Mesenchymal stem cell (in vitro differentiated cells and primary cell): ENCODE measurements at regions not wholly inside any gene's neighbourhood (a gene's known extent, or its start where the extent isn't known, plus 50 kb on each side); places are given as distances from the start of the nearest gene placed in this dataset.

Experiments
- DNase-seq: peaks from one replicate; pipeline ENCODE4 v3.0.0-alpha.2; 2013
- H2AFZ ChIP-seq: one replicate; pipeline ENCODE4 v1.6.1; 2013; ENCODE audit warnings: low read depth, mild to moderate bottlenecking, control low read depth, inconsistent platforms, low read length, moderate library complexity
- H2AK5ac ChIP-seq: 2 replicates; pipeline ENCODE4 v1.6.1; 2013; ENCODE audit warnings: low read length, moderate library complexity, mild to moderate bottlenecking, inconsistent platforms; ENCODE audit not compliant: severe bottlenecking
- H2BK120ac ChIP-seq: one replicate; pipeline ENCODE4 v1.6.1; 2013; ENCODE audit warnings: low read depth, mild to moderate bottlenecking, inconsistent platforms, low read length, moderate library complexity
- H2BK12ac ChIP-seq, 2 experiments: one replicate each; pipeline ENCODE4 v1.6.1; 2013; ENCODE audit warnings: inconsistent platforms in 2 of 2, low read length in 2 of 2, mild to moderate bottlenecking in 2 of 2, moderate library complexity in 2 of 2, control low read depth in 1 of 2
- H2BK15ac ChIP-seq: one replicate; pipeline ENCODE4 v1.6.1; 2013; ENCODE audit warnings: mild to moderate bottlenecking, low read depth, inconsistent platforms; ENCODE audit not compliant: poor library complexity, severe bottlenecking
- H2BK5ac ChIP-seq: 2 replicates; pipeline ENCODE4 v1.6.1; 2013; ENCODE audit warnings: low read depth, mild to moderate bottlenecking, low read length, control low read depth, inconsistent platforms; ENCODE audit not compliant: poor library complexity, severe bottlenecking
- H3K14ac ChIP-seq, 2 experiments: one replicate each; pipeline ENCODE4 v1.6.1; 2013; ENCODE audit warnings: inconsistent platforms in 2 of 2, low read length in 2 of 2, control low read depth in 1 of 2, mild to moderate bottlenecking in 1 of 2, moderate library complexity in 1 of 2
- H3K18ac ChIP-seq, 2 experiments: one replicate each; pipeline ENCODE4 v1.6.1; 2013; ENCODE audit warnings: inconsistent platforms in 2 of 2, low read length in 2 of 2, control low read depth in 1 of 2, low read depth in 1 of 2, mild to moderate bottlenecking in 1 of 2
- H3K23ac ChIP-seq, 2 experiments: one replicate each; pipeline ENCODE4 v1.6.1; 2013; ENCODE audit warnings: inconsistent platforms in 2 of 2, low read length in 2 of 2, mild to moderate bottlenecking in 2 of 2, moderate library complexity in 2 of 2, control low read depth in 1 of 2
- H3K27ac ChIP-seq: 2 replicates; pipeline ENCODE4 v1.5.1; 2013; ENCODE audit warnings: mild to moderate bottlenecking, moderate library complexity, low read length, control low read depth, inconsistent platforms; ENCODE audit not compliant: poor library complexity, severe bottlenecking
- H3K27me3 ChIP-seq, 2 experiments: 2 replicates each; pipeline versions ENCODE4 v1.6.1 to v1.7.0; 2013; ENCODE audit warnings: low read length in 2 of 2, mild to moderate bottlenecking in 2 of 2, moderate library complexity in 2 of 2, control low read depth in 1 of 2, inconsistent platforms in 1 of 2; ENCODE audit not compliant: control insufficient read depth in 1 of 2, insufficient read depth in 1 of 2
- H3K36me3 ChIP-seq, 2 experiments: 2 replicates each; pipeline versions ENCODE4 v1.6.1 to v1.7.0; 2013; ENCODE audit warnings: low read length in 2 of 2, control low read depth in 1 of 2, inconsistent platforms in 1 of 2, low read depth in 1 of 2, mild to moderate bottlenecking in 1 of 2; ENCODE audit not compliant: insufficient read depth in 2 of 2, control insufficient read depth in 1 of 2
- H3K4ac ChIP-seq, 2 experiments: one replicate each; pipeline ENCODE4 v1.6.1; 2013; ENCODE audit warnings: inconsistent platforms in 2 of 2, low read length in 2 of 2, mild to moderate bottlenecking in 2 of 2, moderate library complexity in 2 of 2, control low read depth in 1 of 2, low read depth in 1 of 2
- H3K4me1 ChIP-seq: 2 replicates; pipeline ENCODE4 v1.6.1; 2013; ENCODE audit warnings: low read depth, low read length, control low read depth; ENCODE audit not compliant: control insufficient read depth, insufficient read depth
- H3K4me2 ChIP-seq: 2 replicates; pipeline ENCODE4 v1.6.1; 2013; ENCODE audit warnings: low read length, mild to moderate bottlenecking, inconsistent platforms; ENCODE audit not compliant: poor library complexity, severe bottlenecking
- H3K4me3 ChIP-seq, 2 experiments: 2 replicates each; pipeline versions ENCODE4 v1.5.1 to v1.7.0; 2013; ENCODE audit warnings: low read length in 2 of 2, mild to moderate bottlenecking in 2 of 2, control low read depth in 1 of 2, low read depth in 1 of 2; ENCODE audit not compliant: insufficient read depth in 1 of 2
- H3K79me1 ChIP-seq: replicated peaks from 2 replicates; pipeline ENCODE4 v1.6.1; 2013; ENCODE audit warnings: mild to moderate bottlenecking, control low read depth, low read length, inconsistent platforms; ENCODE audit not compliant: poor library complexity, severe bottlenecking
- H3K9ac ChIP-seq: 2 replicates; pipeline ENCODE4 v1.7.0; 2013; ENCODE audit warnings: mild to moderate bottlenecking, low read length, moderate library complexity
- H3K9me3 ChIP-seq: 2 replicates; pipeline ENCODE4 v1.7.0; 2013; ENCODE audit warnings: mild to moderate bottlenecking, low read length; ENCODE audit not compliant: control insufficient read depth
- H4K8ac ChIP-seq: one replicate; pipeline ENCODE4 v1.6.1; 2013; ENCODE audit warnings: inconsistent platforms, mild to moderate bottlenecking, low read length, moderate library complexity
- H4K91ac ChIP-seq: one replicate; pipeline ENCODE4 v1.6.1; 2013; ENCODE audit warnings: mild to moderate bottlenecking, low read length, inconsistent platforms
- WGBS: methylation state at CpG from one replicate; pipeline ENCODE4 v1.1.7; 2013; ENCODE audit warnings: mixed read lengths; 5-methylcytosine and 5-hydroxymethylcytosine counted together

DNA sequence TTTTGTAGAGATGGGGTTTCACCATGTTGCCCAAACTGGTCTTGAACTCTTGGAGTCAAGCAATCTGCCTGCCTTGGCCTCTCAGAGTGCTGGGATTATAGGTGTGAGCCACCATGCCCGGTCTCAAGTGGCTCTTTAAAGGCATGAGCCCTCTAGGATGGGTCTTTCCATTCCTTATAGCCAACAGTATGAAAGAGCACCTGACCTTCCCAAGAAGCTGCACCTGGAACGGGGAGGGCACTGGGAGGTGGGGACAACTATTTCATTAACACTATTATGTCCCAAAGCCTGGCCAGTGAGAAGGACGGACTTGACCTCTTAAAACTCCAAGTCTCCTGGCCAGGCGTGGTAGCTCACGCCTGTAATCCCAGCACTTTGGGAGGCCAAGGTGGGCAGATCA is 149.7 kb downstream of the ZFP36L2 start:
- Histone ChIP-seq H2BK12ac (peak overlapping the region; percentile 52 to 74), H3K9ac (no peak overlapping the region), H3K27me3 (no peaks in the 10 kb centered on the region), H3K9me3 (no peaks in the 10 kb centered on the region), H4K91ac (no peak overlapping the region), H2AK5ac (peak overlapping the region; percentile 45), H2BK5ac (no peak overlapping the region), H3K79me1 (no peaks in the 10 kb centered on the region), H3K23ac (no peak overlapping the region), H3K4me2 (no peak overlapping the region), H3K27ac (no peak overlapping the region), H3K4me3 (no peak overlapping the region), H3K36me3 (no peaks in the 10 kb centered on the region), H3K4ac (peak overlapping the region in 1 of 2 experiments; percentile 79), H4K8ac (no peak overlapping the region), H2BK120ac (peak overlapping the region; percentile 35), H3K14ac (peak overlapping the region in 1 of 2 experiments; percentile 26), H3K4me1 (peaks cover 34% of the 10 kb centered on the region), H2BK15ac (no peak overlapping the region), H3K18ac (peak overlapping the region; percentile 37 to 85), H2AFZ (no peak overlapping the region)
- WGBS, result 100% methylated on average over 5 of the region's 5 CpGs
- no peak for DNase-seq

DNA sequence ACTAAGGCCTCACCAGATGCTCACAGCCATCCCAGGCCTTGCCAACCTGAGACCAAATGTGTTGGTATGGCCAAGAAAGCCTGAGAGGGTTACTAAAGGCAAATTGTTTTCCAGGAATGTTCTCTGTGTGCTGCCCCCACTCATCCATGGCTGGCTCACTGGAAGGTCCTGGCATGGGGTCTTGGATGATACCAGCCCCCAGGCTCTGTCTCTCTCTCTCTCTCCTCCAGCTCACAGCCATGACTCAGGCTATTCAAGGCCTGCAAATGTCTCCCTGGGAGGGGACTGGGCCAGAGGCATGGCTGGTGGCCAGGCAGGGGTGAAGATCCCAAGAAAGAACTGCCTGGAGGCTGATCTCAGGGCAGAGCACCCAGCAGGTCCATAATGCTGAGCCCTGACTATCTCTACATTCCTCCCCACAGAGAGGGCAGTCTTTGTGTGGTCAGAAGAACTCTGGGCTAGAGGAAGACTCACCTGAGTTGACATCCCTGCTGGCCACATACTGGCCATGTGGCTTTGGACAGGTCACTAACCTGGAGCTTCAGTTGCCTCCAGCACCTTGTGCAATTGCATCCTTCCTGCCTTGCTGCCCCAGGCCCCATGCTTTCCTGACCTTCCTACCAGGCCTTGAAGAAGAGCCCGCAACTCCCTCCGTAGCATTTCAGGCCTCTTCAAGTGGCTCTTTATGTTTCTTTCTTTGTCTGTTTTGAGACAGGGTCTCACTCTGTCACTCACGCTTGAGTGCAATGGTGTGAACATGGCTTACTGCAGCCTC is 150.4 kb downstream of the ZFP36L2 start:
- Histone ChIP-seq H3K27me3 (no peaks in the 10 kb centered on the region), H3K18ac (peak overlapping the region; percentile 85 to 96), H2BK12ac (peak overlapping the region; percentile 29 to 99), H2AK5ac (peak overlapping the region; percentile 96), H3K9ac (peak overlapping the region; percentile 43), H3K4ac (peak overlapping the region; percentile 83 to 86), H3K4me2 (no peak overlapping the region), H3K4me1 (peaks cover 34% of the 10 kb centered on the region), H3K23ac (no peak overlapping the region), H2BK120ac (peak overlapping the region; percentile 65), H2BK5ac (no peak overlapping the region), H3K14ac (peak overlapping the region in 1 of 2 experiments; percentile 63), H2BK15ac (peak overlapping the region; percentile 95), H2AFZ (no peak overlapping the region), H4K8ac (peak overlapping the region; percentile 82), H3K79me1 (no peaks in the 10 kb centered on the region), H4K91ac (peak overlapping the region; percentile 95), H3K27ac (peak overlapping the region; percentile 79), H3K9me3 (no peaks in the 10 kb centered on the region), H3K36me3 (no peaks in the 10 kb centered on the region), H3K4me3 (peak overlapping the region in 1 of 2 experiments; percentile 20)
- WGBS, result 99% methylated on average over 3 of the region's 3 CpGs
- DNase-seq, result peak; percentile 81

DNA sequence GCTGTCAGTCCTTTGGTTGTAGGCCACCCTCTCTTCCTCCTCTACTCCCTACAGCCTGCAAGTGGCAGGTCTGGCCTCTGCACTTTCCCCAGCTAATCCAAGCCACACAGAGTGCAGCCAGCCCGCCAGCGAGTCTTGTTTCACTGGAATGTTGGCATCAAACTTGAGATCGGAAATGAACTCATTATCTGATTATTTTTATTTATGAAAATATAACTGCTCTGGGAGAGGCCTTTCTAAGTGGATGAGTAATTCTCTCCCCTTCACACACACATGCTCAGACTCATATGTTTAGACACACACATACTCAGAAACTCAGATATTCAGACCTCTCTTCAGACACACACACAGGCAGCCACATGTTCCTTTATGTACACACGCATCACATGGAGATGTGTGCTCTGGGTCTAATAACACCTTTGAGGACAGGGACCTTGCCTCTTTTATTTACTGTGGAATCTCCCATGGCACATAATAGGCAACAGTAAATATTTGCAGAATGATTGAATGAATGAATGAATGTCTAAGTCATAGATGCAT is 151.3 kb downstream of the ZFP36L2 start:
- peak overlapping the region; percentile 65 for H2BK120ac ChIP-seq
- H4K91ac ChIP-seq, result peak overlapping the region; percentile 96
- no peak overlapping the region for H2BK15ac ChIP-seq
- no peaks in the 10 kb centered on the region for H3K9me3 ChIP-seq
- peak overlapping the region; percentile 98 for H4K8ac ChIP-seq
- DNase-seq, result peak; percentile 97
- 20% methylated on average over 1 of the region's 4 CpGs for WGBS
- peak overlapping the region; percentile 96 to 99 for H2BK12ac ChIP-seq
- no peaks in the 10 kb centered on the region for H3K27me3 ChIP-seq
- H3K23ac ChIP-seq, result no peak overlapping the region
- peak overlapping the region; percentile 43 for H3K9ac ChIP-seq
- peak overlapping the region in 1 of 2 experiments; percentile 20 for H3K4me3 ChIP-seq
- H2BK5ac ChIP-seq, result peak overlapping the region; percentile 59
- H2AK5ac ChIP-seq, result no peak overlapping the region
- no peak overlapping the region for H3K4me2 ChIP-seq
- no peak overlapping the region for H3K14ac ChIP-seq
- H2AFZ ChIP-seq, result no peak overlapping the region
- peak overlapping the region; percentile 85 to 96 for H3K18ac ChIP-seq
- peak overlapping the region; percentile 88 to 95 for H3K4ac ChIP-seq
- peaks cover 35% of the 10 kb centered on the region for H3K4me1 ChIP-seq
- peak overlapping the region; percentile 79 for H3K27ac ChIP-seq
- no peaks in the 10 kb centered on the region for H3K36me3 ChIP-seq
- no peaks in the 10 kb centered on the region for H3K79me1 ChIP-seq

DNA sequence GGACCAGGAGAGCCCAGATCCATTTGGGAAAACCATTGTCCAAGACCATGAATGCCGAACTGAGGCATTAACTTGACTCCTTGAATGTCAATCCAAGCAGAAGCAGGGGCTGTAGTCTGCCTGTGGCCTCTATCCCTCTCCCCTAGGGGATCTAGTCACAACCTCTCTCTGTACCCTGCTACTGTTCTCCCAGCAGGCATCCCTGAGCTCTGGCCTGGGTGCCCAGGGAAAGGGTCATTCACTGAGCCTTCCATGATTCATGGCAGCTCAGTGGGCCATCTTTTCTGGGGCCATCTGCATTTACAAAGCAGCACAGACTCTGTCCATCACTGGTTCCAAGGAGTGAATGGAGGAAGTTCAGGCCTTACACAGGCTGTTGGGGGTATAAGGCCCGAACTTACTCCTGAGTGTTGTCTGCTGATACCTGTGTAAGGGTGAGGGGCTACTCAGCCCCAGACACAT is 151.8 kb downstream of the ZFP36L2 start:
- H4K8ac ChIP-seq, result peak overlapping the region; percentile 98
- peak overlapping the region in 1 of 2 experiments; percentile 66 for H3K4me3 ChIP-seq
- no peaks in the 10 kb centered on the region for H3K27me3 ChIP-seq
- no peaks in the 10 kb centered on the region for H3K9me3 ChIP-seq
- H2BK5ac ChIP-seq, result peak overlapping the region; percentile 59
- peak overlapping the region; percentile 88 to 95 for H3K4ac ChIP-seq
- peak overlapping the region; percentile 85 to 94 for H3K18ac ChIP-seq
- peak overlapping the region; percentile 96 to 99 for H2BK12ac ChIP-seq
- H2AK5ac ChIP-seq, result peak overlapping the region; percentile 87
- peak overlapping the region; percentile 40 for H3K9ac ChIP-seq
- peak overlapping the region in 1 of 2 experiments; percentile 88 for H3K14ac ChIP-seq
- no peaks in the 10 kb centered on the region for H3K36me3 ChIP-seq
- WGBS, result 78% methylated on average over 2 of the region's 2 CpGs
- H3K4me2 ChIP-seq, result no peak overlapping the region
- H3K27ac ChIP-seq, result peak overlapping the region; percentile 61
- no peak overlapping the region for H2AFZ ChIP-seq
- peaks cover 38% of the 10 kb centered on the region for H3K4me1 ChIP-seq
- peak overlapping the region; percentile 99 for H2BK15ac ChIP-seq
- no peaks in the 10 kb centered on the region for H3K79me1 ChIP-seq
- peak overlapping the region; percentile 57 for H2BK120ac ChIP-seq
- peak overlapping the region; percentile 96 for H4K91ac ChIP-seq
- peak overlapping the region in 1 of 2 experiments; percentile 6 for H3K23ac ChIP-seq
- DNase-seq, result no peak
